Anterior cingulate cortex (tissue), 58 donors: ENCODE measurements at regions not wholly inside any gene's neighbourhood (a gene's known extent, or its start where the extent isn't known, plus 50 kb on each side); places are given as distances from the start of the nearest gene placed in this dataset.

ENCODE experiments used
- DNase-seq, 58 donors: peaks; one replicate each; lab custom pipeline; 2025; lab: John Stamatoyannopoulos, UW

DNA sequence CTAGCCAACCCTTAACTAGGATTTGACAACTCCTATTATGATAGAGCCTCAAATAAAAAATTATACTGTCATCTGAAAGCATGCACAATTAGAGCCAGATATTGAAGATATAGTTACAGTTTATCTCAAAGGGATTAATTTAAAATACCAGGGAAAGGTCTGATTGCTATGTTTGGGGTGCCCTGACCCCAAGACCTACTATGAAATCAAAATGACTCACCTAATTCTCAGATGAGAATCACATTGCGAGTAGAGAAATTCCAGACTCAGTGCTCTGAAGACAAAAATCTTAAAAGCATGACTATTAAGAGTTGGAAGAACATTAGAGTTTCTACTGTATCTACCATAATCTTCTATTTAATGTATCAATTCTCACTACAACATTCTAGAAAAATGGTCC, 297.1 kb downstream of the AHR start:
- DNase-seq: no peak

DNA sequence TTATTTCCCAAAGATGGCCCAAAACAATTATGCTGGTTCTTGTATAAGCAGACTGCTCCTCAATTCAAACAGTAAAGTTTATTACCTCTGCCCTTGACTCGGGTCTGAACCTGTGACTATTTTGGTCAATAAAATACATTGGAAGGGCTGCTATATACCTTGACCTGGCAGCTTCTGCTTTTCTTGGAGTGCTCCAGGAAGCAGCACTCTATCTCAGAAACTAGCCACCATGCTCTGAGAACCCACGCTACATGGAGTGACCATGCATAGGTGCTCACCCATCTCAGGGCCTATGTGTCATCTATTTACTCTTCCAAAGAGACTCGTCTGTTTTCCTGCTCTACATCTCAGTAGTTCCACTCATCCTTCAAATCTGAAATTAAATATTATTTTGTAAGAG, 299.9 kb downstream of the AHR start:
- DNase-seq: no peak

GRCh38 chr7:17598846-17599245, 300.4 kb downstream of the AHR start:
- DNase-seq: no peak

DNA sequence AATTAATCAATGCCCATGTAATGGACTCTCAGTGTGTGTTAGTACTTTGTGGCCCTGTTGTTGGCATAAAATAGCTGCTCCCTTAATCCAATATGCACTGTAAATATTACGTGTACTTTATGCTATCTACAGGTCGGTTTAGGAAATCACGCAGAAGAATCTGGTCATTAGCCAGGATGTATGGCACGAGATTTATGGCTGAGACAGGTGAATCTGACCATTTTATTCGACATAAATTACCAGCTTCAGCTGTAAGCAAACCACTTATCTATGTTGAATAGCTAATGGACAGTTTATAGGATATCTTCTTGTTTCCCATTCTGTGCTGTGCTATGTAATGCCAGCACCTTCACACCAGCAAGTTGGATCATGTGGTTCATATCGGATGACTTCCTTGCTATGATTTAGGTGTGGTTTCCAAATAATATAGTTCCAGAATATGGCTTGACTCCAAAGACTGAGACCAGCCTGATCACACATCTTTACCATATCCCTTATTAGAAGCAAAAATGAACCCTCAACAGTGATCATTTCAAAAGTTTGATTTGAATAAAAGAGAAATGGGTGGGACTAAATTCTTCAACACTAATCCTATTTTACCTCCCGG, 301.4 kb downstream of the AHR start:
- DNase-seq: no peak

DNA sequence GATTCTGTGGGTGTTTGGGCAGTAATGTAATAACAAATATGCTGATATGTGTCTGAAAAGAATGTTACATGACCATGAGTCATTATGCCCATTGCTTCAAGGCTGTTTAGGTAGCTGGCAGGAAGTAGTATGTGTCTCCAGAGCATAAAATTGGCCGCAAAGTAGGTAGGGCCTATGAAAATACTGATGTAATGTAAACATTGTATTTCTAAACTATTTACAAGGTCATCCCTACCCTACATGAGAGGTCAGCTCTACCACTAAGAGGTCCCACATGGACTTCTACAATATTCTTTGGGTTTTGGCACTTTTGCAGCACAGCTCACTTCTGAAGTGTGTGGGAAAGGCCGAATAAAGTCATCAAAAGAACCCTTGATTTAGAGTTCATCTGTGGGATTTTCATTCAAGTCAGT, 301.9 kb downstream of the AHR start:
- DNase-seq: no peak

DNA sequence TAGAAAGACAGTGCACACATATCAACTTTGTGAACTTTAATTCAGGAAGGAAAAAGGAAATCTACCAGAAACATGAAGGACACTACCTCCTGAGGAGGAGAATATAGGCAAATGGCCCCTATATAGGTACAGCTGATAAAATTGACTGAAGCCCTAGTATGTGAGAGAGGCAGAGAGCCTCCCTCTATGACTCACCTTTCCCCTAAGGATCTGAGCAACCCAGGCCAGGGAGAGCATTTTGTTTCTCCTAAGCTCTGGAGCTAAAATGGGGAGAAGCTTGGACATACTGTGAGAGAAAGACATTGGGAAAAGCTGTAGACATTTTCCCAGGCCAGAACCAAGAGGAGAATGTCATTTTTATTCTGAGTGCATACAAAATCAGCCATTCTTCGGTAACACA, 303.5 kb downstream of the AHR start:
- no peak for DNase-seq

- DNase-seq: no peak
These were observed 309.8 kb downstream of the AHR start for GRCh38 chr7:17608114-17608833.

DNA sequence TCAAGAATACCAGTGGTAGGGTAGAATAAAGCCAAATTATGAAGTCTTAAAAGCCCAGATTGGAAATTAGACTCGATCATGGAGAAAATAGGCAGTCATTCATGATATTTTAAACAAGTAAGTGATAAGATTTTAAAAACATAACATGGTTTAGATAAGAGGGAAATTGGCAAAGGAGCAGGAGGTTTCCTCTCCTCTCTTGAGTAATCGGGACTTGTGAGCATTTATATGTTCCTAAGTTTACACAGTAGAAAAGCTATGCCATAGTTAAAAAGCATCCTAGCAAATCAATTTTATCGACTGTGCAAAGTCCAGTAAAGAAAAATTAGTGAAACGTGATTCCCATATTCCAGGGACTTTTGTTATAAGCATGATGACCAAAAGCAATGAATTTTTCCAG, 313.2 kb downstream of the AHR start:
- no peak for DNase-seq

DNA sequence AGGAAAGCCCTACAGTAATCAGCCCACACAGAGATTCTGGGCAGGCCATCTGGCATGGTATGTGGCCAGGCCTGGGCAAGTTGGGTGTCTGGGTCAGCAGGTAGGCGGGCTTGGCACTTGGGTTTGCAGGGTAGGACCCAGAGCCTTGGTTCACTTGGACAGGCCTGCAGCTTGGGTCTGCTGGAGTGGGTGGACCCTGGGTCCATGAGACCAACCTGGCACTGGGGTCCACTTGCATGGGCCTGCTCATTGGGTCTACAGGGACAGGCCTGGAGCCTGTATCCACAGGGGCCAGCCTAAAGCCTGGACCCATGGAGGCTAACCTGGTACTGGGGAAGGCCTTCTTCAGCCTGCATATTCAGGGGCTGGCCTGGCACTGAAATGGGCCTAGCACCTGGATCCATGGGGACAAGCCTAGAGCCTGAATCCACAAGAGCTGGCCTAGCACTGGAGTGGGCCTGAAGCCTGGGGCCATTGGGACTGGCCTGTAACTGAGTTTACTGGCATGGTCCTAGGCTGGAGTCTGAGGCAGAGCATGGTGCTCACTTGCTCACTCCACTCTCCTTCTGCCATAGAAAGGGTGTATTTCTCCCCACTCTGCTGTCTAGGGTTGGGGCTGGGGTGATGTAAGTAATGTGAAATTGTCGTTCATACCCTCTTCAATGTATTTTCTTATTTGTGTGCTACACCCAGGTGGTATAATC, 315.0 kb downstream of the AHR start:
- DNase-seq: no peak

DNA sequence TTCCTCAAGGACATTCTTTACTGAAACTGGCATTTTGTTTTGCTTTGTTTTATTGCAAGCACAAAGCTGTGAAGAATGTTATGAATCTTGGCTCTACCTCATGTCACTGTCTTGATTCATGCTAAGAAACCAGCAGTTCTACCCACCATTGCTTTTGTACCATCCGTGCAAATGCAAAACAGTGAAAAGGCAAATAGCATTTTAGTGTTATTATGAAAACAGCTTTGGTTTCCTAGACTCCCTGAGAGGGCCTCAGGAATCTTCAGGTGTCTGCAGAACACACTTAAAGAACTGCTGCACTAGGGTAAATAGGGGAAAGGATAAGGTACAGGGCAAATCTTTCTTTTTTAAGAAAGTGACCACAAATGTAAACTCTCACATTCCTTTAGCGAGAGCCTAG, 318.9 kb downstream of the AHR start:
- DNase-seq: no peak

DNA sequence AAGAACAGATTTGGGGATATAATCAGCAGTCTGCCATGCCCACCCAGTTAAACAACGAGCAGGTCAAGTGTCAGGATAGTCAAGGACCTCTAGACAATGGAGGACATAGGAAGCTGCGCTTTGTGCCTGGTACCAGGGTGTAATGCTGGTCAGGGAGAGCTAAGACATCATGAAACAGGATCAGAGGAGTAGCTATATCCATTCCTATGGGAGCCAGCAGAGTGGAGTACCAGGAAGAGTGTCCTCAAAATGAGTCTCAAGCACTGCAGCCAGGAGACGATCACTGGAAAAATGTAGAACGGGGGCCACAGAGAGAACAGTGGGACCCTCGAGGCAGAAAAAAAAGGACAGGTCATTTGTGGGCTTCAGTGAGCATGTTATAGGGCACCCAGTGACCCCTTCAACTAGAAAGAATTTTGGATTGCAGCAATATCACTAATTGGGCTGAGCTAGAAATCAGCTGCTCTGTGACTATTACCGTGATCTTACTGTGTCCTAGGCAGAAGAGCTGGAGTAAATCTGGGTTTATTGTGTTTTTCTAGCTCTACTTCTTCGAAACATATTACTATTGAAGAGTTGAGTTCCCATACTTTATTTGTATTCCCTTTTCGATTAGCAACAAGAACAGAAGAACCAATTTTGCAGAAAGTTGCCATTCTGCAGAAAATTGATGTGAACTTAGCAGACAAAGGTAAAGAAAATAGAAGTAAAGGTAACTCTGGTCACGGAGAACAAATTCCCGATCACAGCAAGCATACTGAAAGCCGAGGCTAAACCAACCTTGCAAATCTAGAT, 319.6 kb downstream of the AHR start:
- DNase-seq: no peak

DNA sequence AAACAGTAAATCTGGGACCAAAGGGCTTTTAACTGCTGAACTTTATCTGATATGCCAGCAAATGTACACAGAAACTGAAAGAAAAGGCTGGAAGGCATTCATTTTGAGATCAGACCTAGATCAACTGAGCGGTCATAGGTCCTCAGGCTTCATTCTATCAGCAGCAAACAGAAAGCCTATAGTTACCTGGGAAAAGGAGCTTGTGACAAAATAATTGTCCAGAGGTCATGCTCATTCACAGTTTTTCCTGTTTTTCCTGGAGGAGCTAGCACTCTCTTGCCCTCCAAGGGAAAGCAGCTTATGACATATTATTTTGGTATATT, 320.2 kb downstream of the AHR start:
- DNase-seq: no peak

DNA sequence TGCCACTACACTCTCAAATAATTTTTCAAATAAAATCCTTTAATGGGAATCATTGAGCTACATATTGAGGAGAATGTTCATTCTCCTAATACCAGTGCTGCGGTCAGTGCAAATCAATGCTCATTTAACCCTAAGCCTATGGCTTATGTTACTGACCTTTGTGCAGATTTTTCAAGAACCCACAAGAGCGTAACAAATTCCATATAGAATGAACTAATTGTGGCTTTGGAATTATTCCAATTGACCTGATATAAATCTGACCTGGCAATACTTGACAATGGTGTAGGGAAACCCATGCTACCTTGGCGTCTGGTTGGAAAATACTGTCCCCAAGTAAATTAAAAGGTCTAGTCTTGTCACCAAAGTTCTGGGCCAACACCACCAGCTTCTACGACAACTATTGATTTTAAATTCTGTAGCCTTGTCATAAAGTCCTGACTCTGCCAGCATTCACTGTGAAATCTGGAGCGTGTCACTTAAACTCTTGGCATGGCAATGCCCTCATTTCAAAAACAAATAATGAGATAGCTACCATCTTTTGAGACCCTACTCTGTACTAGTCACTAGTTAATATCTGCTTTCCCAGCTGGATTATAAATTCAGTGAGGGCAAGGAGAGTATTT, 320.9 kb downstream of the AHR start:
- DNase-seq: no peak

DNA sequence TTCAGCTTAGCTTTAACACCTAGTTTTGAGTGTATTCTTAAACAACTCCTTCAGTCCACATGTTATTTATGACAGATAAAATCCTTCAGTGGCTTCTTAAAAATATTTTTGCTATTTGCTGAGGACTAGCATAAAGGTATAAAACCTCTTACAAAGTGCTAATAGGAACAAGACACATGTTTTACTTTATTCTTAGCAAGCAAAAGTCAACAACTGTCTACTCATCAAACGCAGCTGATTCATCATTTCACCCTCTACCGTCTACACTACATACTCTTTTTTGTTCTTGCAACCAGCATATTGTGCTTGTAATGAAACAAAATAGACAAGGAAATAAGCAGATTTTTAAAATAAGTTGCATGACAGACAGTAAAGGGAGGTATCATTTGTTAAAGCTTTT, 319.7 kb downstream of the SNX13 start:
- no peak for DNase-seq

DNA sequence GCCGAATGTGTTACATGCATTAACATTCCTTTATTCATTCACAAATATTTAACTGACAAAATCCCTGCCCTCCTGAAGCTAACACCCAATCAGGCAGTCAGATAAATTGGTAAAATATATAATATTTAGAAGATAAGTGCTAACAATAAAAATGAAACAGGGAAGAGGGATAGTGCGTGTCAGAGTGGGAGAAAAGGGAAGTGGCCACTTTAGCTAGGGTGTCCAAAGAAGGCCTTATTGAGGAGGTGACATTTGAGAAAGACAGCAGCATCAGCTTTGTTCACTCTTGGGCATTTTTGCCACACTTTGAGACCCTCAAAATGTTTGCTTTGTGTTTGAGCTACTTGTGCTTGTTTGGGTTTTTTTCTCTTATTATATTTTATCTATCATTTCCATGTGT, 317.8 kb downstream of the SNX13 start:
- DNase-seq: no peak

GRCh38 chr7:17623546-17624185, 316.6 kb downstream of the SNX13 start:
- DNase-seq: no peak

GRCh38 chr7:17624379-17624778, 315.9 kb downstream of the SNX13 start:
- DNase-seq: no peak

- no peak for DNase-seq
These were observed 315.3 kb downstream of the SNX13 start for GRCh38 chr7:17625043-17625442.

- DNase-seq: no peak
These were observed 314.1 kb downstream of the SNX13 start for GRCh38 chr7:17626235-17626634.

GRCh38 chr7:17631061-17631460, 309.2 kb downstream of the SNX13 start:
- DNase-seq: no peak
